ENCODE measurements at regions not wholly inside any gene's neighbourhood (a gene's known extent, or its start where the extent isn't known, plus 50 kb on each side); places are given as distances from the start of the nearest gene placed in this dataset.

GRCh38 chr16:51242296-51242994 is 91.4 kb upstream of the SALL1 start:
- dilution Hi-C loops (cut with MboI; ENCODE audit: extremely low pct_ligation_motif_present, low sequenced_read_pairs) (no loop called here), intact Hi-C loops (cut with micrococcal nuclease) (no loop called here)
- Histone ChIP-seq H3K9me1 (replicated peaks; ENCODE audit: control insufficient read depth, extremely low read depth, insufficient read depth, low read length) (no peaks in the 10 kb centered on the region), H3K9me3 (replicated peaks; ENCODE audit: control insufficient read depth, insufficient read depth, low read length) (peaks cover 2% of the 10 kb centered on the region), H3K4me1 (ENCODE audit: control insufficient read depth, extremely low read depth, insufficient read depth, low read length) (no peaks in the 10 kb centered on the region), H3K9ac (replicated peaks; ENCODE audit: extremely low read depth, insufficient read depth, low read length) (no peak overlapping the region), H3K4me3 (replicated peaks in 1 of 3; ENCODE audit: insufficient read depth in 1 of 3, low read depth in 1 of 3, low read length in 3 of 3) (no peak overlapping the region), H3K27me3 (ENCODE audit: control insufficient read depth in 2 of 2, insufficient read depth in 2 of 2, low read length in 2 of 2) (no peaks in the 10 kb centered on the region), H3K79me2 (ENCODE audit: control insufficient read depth, insufficient read depth, low read length) (no peaks in the 10 kb centered on the region), H3K36me3 (ENCODE audit: control insufficient read depth in 2 of 2, extremely low read depth in 1 of 2, insufficient read depth in 2 of 2, low read length in 2 of 2) (no peaks in the 10 kb centered on the region), H3K27ac (ENCODE audit: insufficient read depth, low read depth, low read length) (no peak overlapping the region), H3K4me2 (ENCODE audit: insufficient read depth, low read length) (no peak overlapping the region), H4K20me1 (replicated peaks; ENCODE audit: control insufficient read depth, extremely low read depth, insufficient read depth, low read length) (no peaks in the 10 kb centered on the region), H2AFZ (ENCODE audit: low read depth, low read length) (no peak overlapping the region)
- no peak for DNase-seq (ENCODE audit: low read depth, low spot score)
- TF ChIP-seq POLR2A (IDR thresholded peaks at IDR 0.05; ENCODE audit: low read depth, low read length), result no peak
- no peak for TF ChIP-seq CTCF (IDR thresholded peaks at IDR 0.05; ENCODE audit: extremely low read depth in 1 of 2, insufficient read depth in 1 of 2, low read depth in 1 of 2, low read length in 2 of 2)
- TF ChIP-seq JUN (IDR thresholded peaks at IDR 0.05; ENCODE audit: borderline replicate concordance, insufficient read depth, insufficient read length, low read depth), result no peak
- TF ChIP-seq EZH2 (IDR thresholded peaks at IDR 0.05; ENCODE audit: borderline replicate concordance, low read depth, low read length, severe bottlenecking), result no peak
- TF ChIP-seq GATA2 (IDR thresholded peaks at IDR 0.05; ENCODE audit: insufficient read depth, insufficient read length, low read depth, low read length), result no peak
- no peak for TF ChIP-seq POLR2AphosphoS5 (IDR thresholded peaks at IDR 0.05; ENCODE audit: insufficient read depth, low read depth, low read length)
- TF ChIP-seq MYC (IDR thresholded peaks at IDR 0.05; ENCODE audit: low read depth, low read length), result no peak
- TF ChIP-seq FOS (IDR thresholded peaks at IDR 0.05; ENCODE audit: borderline replicate concordance, insufficient read depth, low read length), result no peak
- TF ChIP-seq MAX (IDR thresholded peaks at IDR 0.05; ENCODE audit: insufficient read depth, insufficient read length), result no peak
- FAIRE-seq, result no peak
- ChIA-PET POLR2A (no interaction called here), CTCF (no interaction called here)
- BruUV-seq (replicated peaks), result no TSS peak

Data from endothelial cell of umbilical vein (primary cell).